WTC11 (cell line): ENCODE measurements at regions not wholly inside any gene's neighbourhood (a gene's known extent, or its start where the extent isn't known, plus 50 kb on each side); places are given as distances from the start of the nearest gene placed in this dataset.

Experiments
- ATAC-seq: fragments of 200-7000 bp; cut with Tn5 transposase; 2 replicates; pipeline ENCODE4 v1.10.0; 2021; ENCODE audit warnings: mild to moderate bottlenecking, moderate library complexity
- CTCF ChIA-PET: fragments of 300-600 bp; sonication (Branson Sonifier 250); formaldehyde crosslinking; loops from one replicate; lab custom pipeline; 2021; ENCODE audit warnings: antibody characterized with exemption; lab: Charles Lee
- POLR2A ChIA-PET: fragments of 350-600 bp; sonication (Branson Sonifier 250); formaldehyde crosslinking; loops from one replicate; lab custom pipeline; 2021; ENCODE audit warnings: antibody characterized with exemption; lab: Charles Lee
- DNase-seq: peaks from one replicate; pipeline ENCODE4 v3.0.0; 2021; ENCODE audit warnings: low spot score
- H3K27ac Mint-ChIP-seq: 2 replicates; pipeline ENCODE4 v1.8.0; 2021; ENCODE audit warnings: mixed read lengths
- H3K27me3 Mint-ChIP-seq: 2 replicates; pipeline ENCODE4 v1.8.0; 2021; ENCODE audit warnings: low read depth, mild to moderate bottlenecking, moderate library complexity, mixed read lengths
- H3K36me3 Mint-ChIP-seq: 2 replicates; pipeline ENCODE4 v1.8.0; 2021; ENCODE audit warnings: mixed read lengths
- H3K4me1 Mint-ChIP-seq: 2 replicates; pipeline ENCODE4 v1.8.0; 2022; ENCODE audit warnings: mixed read lengths
- H3K4me3 Mint-ChIP-seq: 2 replicates; pipeline ENCODE4 v1.8.0; 2021; ENCODE audit warnings: mild to moderate bottlenecking, moderate library complexity, mixed read lengths
- H3K9me3 Mint-ChIP-seq: 2 replicates; pipeline ENCODE4 v1.8.0; 2021; ENCODE audit warnings: mixed read lengths
- ATF3 ChIP-seq: sonication (generic); formaldehyde crosslinking; conservative IDR thresholded peaks from 2 replicates; pipeline ENCODE4 v1.8.1; 2022; ENCODE audit warnings: mild to moderate bottlenecking, missing genetic modification reagents
- ATF6 ChIP-seq: sonication (generic); formaldehyde crosslinking; IDR thresholded peaks from 2 replicates; pipeline ENCODE4 v1.8.1; 2023; ENCODE audit warnings: mild to moderate bottlenecking, missing genetic modification reagents
- EMX1 ChIP-seq: fragments of 250-450 bp; sonication (Bioruptor Pico); IDR thresholded peaks from 2 replicates; pipeline ENCODE4 v1.8.0; 2021; ENCODE audit warnings: mild to moderate bottlenecking
- FOXK1 ChIP-seq: sonication (generic); formaldehyde crosslinking; IDR thresholded peaks from 2 replicates; pipeline ENCODE4 v1.8.0; 2022; ENCODE audit warnings: mild to moderate bottlenecking, moderate library complexity, missing genetic modification reagents
- HMGA2 ChIP-seq: fragments of 250-450 bp; sonication (Bioruptor Pico); IDR thresholded peaks from 2 replicates; pipeline ENCODE4 v1.4.0; 2021; ENCODE audit warnings: mild to moderate bottlenecking, moderate library complexity
- HMGXB4 ChIP-seq: sonication (generic); formaldehyde crosslinking; IDR thresholded peaks from 2 replicates; pipeline ENCODE4 v1.8.1; 2023; ENCODE audit warnings: mild to moderate bottlenecking, moderate library complexity, missing genetic modification reagents
- KAT7 ChIP-seq: sonication (generic); formaldehyde crosslinking; IDR thresholded peaks from 2 replicates; pipeline ENCODE4 v1.8.1; 2023; ENCODE audit warnings: missing genetic modification reagents, mild to moderate bottlenecking, borderline replicate concordance
- NFATC4 ChIP-seq: fragments of 250-450 bp; sonication (Bioruptor Pico); IDR thresholded peaks from 2 replicates; pipeline ENCODE4 v1.9.0; 2021; ENCODE audit warnings: mild to moderate bottlenecking
- NR2C2 ChIP-seq: sonication (generic); formaldehyde crosslinking; IDR thresholded peaks from 2 replicates; pipeline ENCODE4 v1.8.0; 2022; ENCODE audit warnings: mild to moderate bottlenecking, missing genetic modification reagents
- PRDM15 ChIP-seq: sonication (generic); formaldehyde crosslinking; IDR thresholded peaks from 2 replicates; pipeline ENCODE4 v1.8.0; 2022; ENCODE audit warnings: missing genetic modification reagents
- TEAD4 ChIP-seq: sonication (generic); formaldehyde crosslinking; IDR thresholded peaks from 2 replicates; pipeline ENCODE4 v1.8.0; 2022; ENCODE audit warnings: mild to moderate bottlenecking, missing genetic modification reagents
- ZNF263 ChIP-seq: sonication (generic); formaldehyde crosslinking; IDR thresholded peaks from 2 replicates; pipeline ENCODE4 v1.8.1; 2022; ENCODE audit warnings: low read depth, mild to moderate bottlenecking, moderate library complexity, missing genetic modification reagents
- ZNF423 ChIP-seq: fragments of 250-450 bp; sonication (Bioruptor Pico); IDR thresholded peaks from 2 replicates; pipeline ENCODE4 v2.1.2; 2022; ENCODE audit warnings: mild to moderate bottlenecking, moderate library complexity
- ZNF671 ChIP-seq: fragments of 250-450 bp; sonication (Bioruptor Pico); IDR thresholded peaks from 2 replicates; pipeline ENCODE4 v1.8.0; 2021; ENCODE audit warnings: mild to moderate bottlenecking
- TF ChIP-seq, protein P1 (sequence below): sonication (generic); formaldehyde crosslinking; IDR thresholded peaks from 2 replicates; pipeline ENCODE4 v1.8.1; 2023; ENCODE audit warnings: mild to moderate bottlenecking, missing genetic modification reagents, moderate library complexity
- TF ChIP-seq, protein P2 (sequence below): fragments of 250-450 bp; sonication (Bioruptor Pico); IDR thresholded peaks from 2 replicates; pipeline ENCODE4 v1.9.0; 2021; ENCODE audit warnings: mild to moderate bottlenecking
- TF ChIP-seq, protein P3 (sequence below): sonication (generic); formaldehyde crosslinking; IDR thresholded peaks from 2 replicates; pipeline ENCODE4 v1.8.0; 2023; ENCODE audit warnings: mild to moderate bottlenecking, missing genetic modification reagents
- TF ChIP-seq, protein P4 (sequence below): sonication (generic); formaldehyde crosslinking; IDR thresholded peaks from 2 replicates; pipeline ENCODE4 v1.8.0; 2022; ENCODE audit warnings: mild to moderate bottlenecking, missing genetic modification reagents

DNA sequence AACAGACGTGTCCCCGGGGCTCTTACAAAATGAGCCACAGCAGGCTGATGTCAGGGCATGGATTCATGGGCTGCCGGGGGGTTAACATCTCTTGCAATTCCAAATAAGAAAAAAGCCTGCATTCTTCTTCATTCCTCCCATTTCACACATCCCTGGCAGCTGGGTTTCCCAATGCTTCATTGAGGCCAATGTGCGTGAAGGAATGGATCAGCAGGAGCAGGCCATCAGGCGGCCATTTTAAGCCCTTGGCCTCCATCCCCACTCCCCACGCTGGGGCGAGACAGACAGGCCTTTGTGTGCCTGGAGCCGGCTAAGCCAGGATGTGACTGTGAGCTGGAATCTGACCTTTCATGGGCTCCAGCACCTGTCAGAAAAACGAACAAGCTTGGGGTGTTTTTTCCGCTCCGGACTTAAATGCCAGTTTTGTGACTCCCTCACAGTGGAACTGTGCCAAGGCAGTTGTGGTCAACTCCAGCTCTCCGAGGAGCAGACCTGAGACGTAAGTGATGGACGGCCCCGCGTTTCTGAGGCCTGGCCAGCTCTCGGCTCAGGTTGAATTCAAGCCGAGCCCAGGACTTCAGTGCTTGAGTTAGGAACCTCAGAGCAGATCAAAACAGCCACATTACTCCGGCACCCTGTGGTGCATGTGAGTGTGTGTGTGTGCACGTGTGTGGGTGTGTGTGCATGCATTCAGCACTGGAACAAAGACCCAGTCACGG, 133.1 kb downstream of the TMEM30B start:
- Mint-ChIP-seq H3K4me1 (peaks cover 5% of the 10 kb centered on the region), H3K36me3 (peaks cover 29% of the 10 kb centered on the region), H3K27me3 (peaks cover 8% of the 10 kb centered on the region), H3K27ac (no peak overlapping the region), H3K9me3 (peaks cover 32% of the 10 kb centered on the region), H3K4me3 (no peak overlapping the region)
- TF ChIP-seq NFATC4 (no peak), HMGA2 (no peak), TEAD4 (CRISPR knock-in tag) (no peak), ZNF423 (CRISPR knock-in tag) (no peak), FOXK1 (CRISPR knock-in tag) (no peak), HMGXB4 (CRISPR knock-in tag) (no peak), KAT7 (CRISPR knock-in tag) (no peak)
- TF ChIP-seq, protein P1, sequence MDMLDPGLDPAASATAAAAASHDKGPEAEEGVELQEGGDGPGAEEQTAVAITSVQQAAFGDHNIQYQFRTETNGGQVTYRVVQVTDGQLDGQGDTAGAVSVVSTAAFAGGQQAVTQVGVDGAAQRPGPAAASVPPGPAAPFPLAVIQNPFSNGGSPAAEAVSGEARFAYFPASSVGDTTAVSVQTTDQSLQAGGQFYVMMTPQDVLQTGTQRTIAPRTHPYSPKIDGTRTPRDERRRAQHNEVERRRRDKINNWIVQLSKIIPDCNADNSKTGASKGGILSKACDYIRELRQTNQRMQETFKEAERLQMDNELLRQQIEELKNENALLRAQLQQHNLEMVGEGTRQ (CRISPR knock-in tag), result no peak
- TF ChIP-seq, protein P2, sequence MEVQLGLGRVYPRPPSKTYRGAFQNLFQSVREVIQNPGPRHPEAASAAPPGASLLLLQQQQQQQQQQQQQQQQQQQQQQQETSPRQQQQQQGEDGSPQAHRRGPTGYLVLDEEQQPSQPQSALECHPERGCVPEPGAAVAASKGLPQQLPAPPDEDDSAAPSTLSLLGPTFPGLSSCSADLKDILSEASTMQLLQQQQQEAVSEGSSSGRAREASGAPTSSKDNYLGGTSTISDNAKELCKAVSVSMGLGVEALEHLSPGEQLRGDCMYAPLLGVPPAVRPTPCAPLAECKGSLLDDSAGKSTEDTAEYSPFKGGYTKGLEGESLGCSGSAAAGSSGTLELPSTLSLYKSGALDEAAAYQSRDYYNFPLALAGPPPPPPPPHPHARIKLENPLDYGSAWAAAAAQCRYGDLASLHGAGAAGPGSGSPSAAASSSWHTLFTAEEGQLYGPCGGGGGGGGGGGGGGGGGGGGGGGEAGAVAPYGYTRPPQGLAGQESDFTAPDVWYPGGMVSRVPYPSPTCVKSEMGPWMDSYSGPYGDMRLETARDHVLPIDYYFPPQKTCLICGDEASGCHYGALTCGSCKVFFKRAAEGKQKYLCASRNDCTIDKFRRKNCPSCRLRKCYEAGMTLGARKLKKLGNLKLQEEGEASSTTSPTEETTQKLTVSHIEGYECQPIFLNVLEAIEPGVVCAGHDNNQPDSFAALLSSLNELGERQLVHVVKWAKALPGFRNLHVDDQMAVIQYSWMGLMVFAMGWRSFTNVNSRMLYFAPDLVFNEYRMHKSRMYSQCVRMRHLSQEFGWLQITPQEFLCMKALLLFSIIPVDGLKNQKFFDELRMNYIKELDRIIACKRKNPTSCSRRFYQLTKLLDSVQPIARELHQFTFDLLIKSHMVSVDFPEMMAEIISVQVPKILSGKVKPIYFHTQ (CRISPR knock-in tag), result no peak
- TF ChIP-seq, protein P3, sequence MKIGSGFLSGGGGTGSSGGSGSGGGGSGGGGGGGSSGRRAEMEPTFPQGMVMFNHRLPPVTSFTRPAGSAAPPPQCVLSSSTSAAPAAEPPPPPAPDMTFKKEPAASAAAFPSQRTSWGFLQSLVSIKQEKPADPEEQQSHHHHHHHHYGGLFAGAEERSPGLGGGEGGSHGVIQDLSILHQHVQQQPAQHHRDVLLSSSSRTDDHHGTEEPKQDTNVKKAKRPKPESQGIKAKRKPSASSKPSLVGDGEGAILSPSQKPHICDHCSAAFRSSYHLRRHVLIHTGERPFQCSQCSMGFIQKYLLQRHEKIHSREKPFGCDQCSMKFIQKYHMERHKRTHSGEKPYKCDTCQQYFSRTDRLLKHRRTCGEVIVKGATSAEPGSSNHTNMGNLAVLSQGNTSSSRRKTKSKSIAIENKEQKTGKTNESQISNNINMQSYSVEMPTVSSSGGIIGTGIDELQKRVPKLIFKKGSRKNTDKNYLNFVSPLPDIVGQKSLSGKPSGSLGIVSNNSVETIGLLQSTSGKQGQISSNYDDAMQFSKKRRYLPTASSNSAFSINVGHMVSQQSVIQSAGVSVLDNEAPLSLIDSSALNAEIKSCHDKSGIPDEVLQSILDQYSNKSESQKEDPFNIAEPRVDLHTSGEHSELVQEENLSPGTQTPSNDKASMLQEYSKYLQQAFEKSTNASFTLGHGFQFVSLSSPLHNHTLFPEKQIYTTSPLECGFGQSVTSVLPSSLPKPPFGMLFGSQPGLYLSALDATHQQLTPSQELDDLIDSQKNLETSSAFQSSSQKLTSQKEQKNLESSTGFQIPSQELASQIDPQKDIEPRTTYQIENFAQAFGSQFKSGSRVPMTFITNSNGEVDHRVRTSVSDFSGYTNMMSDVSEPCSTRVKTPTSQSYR (CRISPR knock-in tag), result no peak
- ChIA-PET CTCF (interaction anchor here (0.7 kb wide), 1 partner anchor 139 kb away, joined by 8 read pairs; no protein-coding TSS in a partner anchor), POLR2A (no interaction called here)
- DNase-seq, result no peak
- ATAC-seq, result peak; percentile 62

DNA sequence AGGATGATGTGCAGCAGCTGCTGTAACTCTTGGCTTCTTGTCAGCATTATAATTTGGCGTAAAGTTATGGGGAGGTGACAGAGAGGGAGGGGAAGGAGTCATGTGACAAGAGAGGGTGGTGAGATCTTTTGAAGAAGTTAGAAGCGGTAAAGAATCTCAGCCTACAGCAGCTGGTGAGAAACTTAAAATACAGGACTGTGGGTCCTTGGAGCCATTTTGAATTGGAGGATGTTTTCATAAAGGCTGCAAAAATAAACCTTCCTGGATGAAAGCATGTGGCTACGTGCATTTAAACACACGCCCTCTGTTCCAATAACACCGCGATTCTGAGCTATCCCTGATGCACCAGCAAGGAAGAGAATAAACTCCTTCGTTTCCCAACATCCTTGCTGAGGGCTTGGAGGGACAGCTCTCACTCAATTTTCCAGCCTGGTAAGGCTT, 133.7 kb downstream of the TMEM30B start:
- Mint-ChIP-seq H3K36me3 (peaks cover 35% of the 10 kb centered on the region), H3K4me1 (no peaks in the 10 kb centered on the region), H3K27me3 (peaks cover 11% of the 10 kb centered on the region), H3K4me3 (no peak overlapping the region), H3K9me3 (peaks cover 38% of the 10 kb centered on the region), H3K27ac (no peak overlapping the region)
- DNase-seq (no peak), ATAC-seq (no peak)
- ChIA-PET POLR2A (no interaction called here), CTCF (interaction anchor here (0.6 to 0.7 kb wide), 2 partner anchors 23 to 140 kb away, joined by 3 to 8 read pairs; no protein-coding TSS in a partner anchor)
- TF ChIP-seq ZNF671 (no peak), ATF6 (CRISPR knock-in tag) (no peak), ATF3 (CRISPR knock-in tag) (no peak), NR2C2 (CRISPR knock-in tag) (no peak), EMX1 (CRISPR knock-in tag) (no peak), ZNF263 (CRISPR knock-in tag) (no peak), PRDM15 (CRISPR knock-in tag) (no peak)
- TF ChIP-seq, protein P4, sequence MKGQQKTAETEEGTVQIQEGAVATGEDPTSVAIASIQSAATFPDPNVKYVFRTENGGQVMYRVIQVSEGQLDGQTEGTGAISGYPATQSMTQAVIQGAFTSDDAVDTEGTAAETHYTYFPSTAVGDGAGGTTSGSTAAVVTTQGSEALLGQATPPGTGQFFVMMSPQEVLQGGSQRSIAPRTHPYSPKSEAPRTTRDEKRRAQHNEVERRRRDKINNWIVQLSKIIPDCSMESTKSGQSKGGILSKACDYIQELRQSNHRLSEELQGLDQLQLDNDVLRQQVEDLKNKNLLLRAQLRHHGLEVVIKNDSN (CRISPR knock-in tag), result no peak
